A673 (cell line): ENCODE measurements at regions not wholly inside any gene's neighbourhood (a gene's known extent, or its start where the extent isn't known, plus 50 kb on each side); places are given as distances from the start of the nearest gene placed in this dataset.

Source experiments
- BruUV-seq: library from RNA; stranded (reverse); fragments of 400-500 nt; replicated peaks from 2 replicates; lab custom pipeline; 2021; lab: Mats Ljungman, UMichigan
- CTCF ChIA-PET: fragments of 300-600 bp; sonication (Branson Sonifier 250); formaldehyde crosslinking; loops from one replicate; lab custom pipeline; 2022; ENCODE audit warnings: antibody characterized with exemption; lab: Charles Lee
- POLR2A ChIA-PET: fragments of 300-600 bp; sonication (Branson Sonifier 250); formaldehyde crosslinking; loops from one replicate; lab custom pipeline; 2022; ENCODE audit warnings: antibody characterized with exemption; ENCODE audit not compliant: low non-redundant PET; lab: Charles Lee
- DNase-seq: peaks from one replicate; pipeline ENCODE4 v3.0.0-alpha.2; 2015; ENCODE audit warnings: low spot score
- H3K27ac ChIP-seq: fragments of 200-600 bp; sonication (generic); 2 replicates; pipeline ENCODE4 v1.5.1; 2016; ENCODE audit warnings: mixed run types, low read depth, mild to moderate bottlenecking, mixed read lengths, antibody characterized with exemption, low read length; ENCODE audit not compliant: poor library complexity, severe bottlenecking
- H3K27me3 ChIP-seq: fragments of 200-600 bp; sonication (generic); replicated peaks from 2 replicates; pipeline ENCODE4 v1.6.1; 2017; ENCODE audit warnings: mixed run types, low read depth, mild to moderate bottlenecking, mixed read lengths, antibody characterized with exemption, low read length; ENCODE audit not compliant: insufficient read depth, poor library complexity
- H3K36me3 ChIP-seq: fragments of 200-600 bp; sonication (generic); 2 replicates; pipeline ENCODE4 v1.6.1; 2016; ENCODE audit warnings: mixed run types, mild to moderate bottlenecking, mixed read lengths, antibody characterized with exemption, low read length; ENCODE audit not compliant: insufficient read depth, poor library complexity, severe bottlenecking
- H3K4me1 ChIP-seq: fragments of 200-600 bp; sonication (generic); 2 replicates; pipeline ENCODE4 v1.6.1; 2017; ENCODE audit warnings: mixed run types, mild to moderate bottlenecking, mixed read lengths, antibody characterized with exemption, low read length; ENCODE audit not compliant: insufficient read depth, poor library complexity, severe bottlenecking
- H3K4me3 ChIP-seq: fragments of 200-600 bp; sonication (generic); 2 replicates; pipeline ENCODE4 v1.5.1; 2016; ENCODE audit warnings: low read depth, mixed run types, mild to moderate bottlenecking, mixed read lengths, low read length; ENCODE audit not compliant: poor library complexity, severe bottlenecking
- H3K9me3 ChIP-seq: fragments of 200-600 bp; sonication (generic); 2 replicates; pipeline ENCODE4 v1.6.1; 2016; ENCODE audit warnings: mixed run types, low read depth, mild to moderate bottlenecking, mixed read lengths, antibody characterized with exemption, low read length; ENCODE audit not compliant: poor library complexity, severe bottlenecking
- CTCF ChIP-seq: fragments of 300-800, 200-600 bp; sonication (generic); conservative IDR thresholded peaks from 2 replicates; pipeline ENCODE4 v1.5.1; 2017; ENCODE audit warnings: low read depth, mild to moderate bottlenecking, antibody characterized with exemption, low read length, moderate library complexity, mixed read lengths
- EZH2 ChIP-seq: fragments of 200-600 bp; sonication (generic); IDR thresholded peaks from 2 replicates; pipeline ENCODE4 v1.6.1; 2017; ENCODE audit warnings: borderline replicate concordance, low read depth, mild to moderate bottlenecking, mixed read lengths, antibody characterized with exemption, low read length; ENCODE audit not compliant: poor library complexity, severe bottlenecking
- intact Hi-C: fragments of 100-400 bp; cut with micrococcal nuclease; formaldehyde crosslinking; loops from one replicate; pipeline ENCODE4 v1.10.0; 2022; ENCODE audit not compliant: unreplicated experiment

- intact Hi-C loops: no loop called here
- Histone ChIP-seq H3K27ac (no peak overlapping the region), H3K9me3 (no peaks in the 10 kb centered on the region), H3K27me3 (no peaks in the 10 kb centered on the region), H3K4me1 (no peaks in the 10 kb centered on the region), H3K4me3 (no peak overlapping the region), H3K36me3 (no peaks in the 10 kb centered on the region)
- TF ChIP-seq EZH2: no peak
- TF ChIP-seq CTCF: no peak
- no peak for DNase-seq
- POLR2A ChIA-PET: no interaction called here
- BruUV-seq: no TSS peak
- CTCF ChIA-PET: no interaction called here
These were observed 119.3 kb upstream of the ZBTB40 start for GRCh38 chr1:22332424-22332717.

GRCh38 chr1:22332795-22333499 is 118.7 kb upstream of the ZBTB40 start:
- ChIA-PET CTCF (no interaction called here), POLR2A (no interaction called here)
- H3K27me3 ChIP-seq: no peaks in the 10 kb centered on the region
- H3K4me1 ChIP-seq: no peaks in the 10 kb centered on the region
- no TSS peak for BruUV-seq
- no peak overlapping the region for H3K4me3 ChIP-seq
- intact Hi-C loops: no loop called here
- H3K27ac ChIP-seq: no peak overlapping the region
- H3K9me3 ChIP-seq: no peaks in the 10 kb centered on the region
- DNase-seq: no peak
- TF ChIP-seq EZH2 (no peak), CTCF (no peak)
- H3K36me3 ChIP-seq: no peaks in the 10 kb centered on the region

GRCh38 chr1:22333516-22334121 is 118.0 kb upstream of the ZBTB40 start:
- Histone ChIP-seq H3K9me3 (no peaks in the 10 kb centered on the region), H3K4me1 (no peaks in the 10 kb centered on the region), H3K27me3 (no peaks in the 10 kb centered on the region), H3K36me3 (no peaks in the 10 kb centered on the region), H3K4me3 (no peak overlapping the region), H3K27ac (no peak overlapping the region)
- intact Hi-C loops: no loop called here
- no peak for DNase-seq
- ChIA-PET POLR2A (no interaction called here), CTCF (no interaction called here)
- no TSS peak for BruUV-seq
- TF ChIP-seq EZH2: no peak
- no peak for TF ChIP-seq CTCF
